Astrocyte (in vitro differentiated cells and primary cell): ENCODE measurements at regions not wholly inside any gene's neighbourhood (a gene's known extent, or its start where the extent isn't known, plus 50 kb on each side); places are given as distances from the start of the nearest gene placed in this dataset.

Experiments
- CTCF ChIP-seq: IDR thresholded peaks from 2 replicates; pipeline ENCODE4 v1.5.1; 2011; ENCODE audit warnings: low read depth, mild to moderate bottlenecking, inconsistent platforms, low read length, moderate library complexity; ENCODE audit not compliant: insufficient read depth
- EZH2 ChIP-seq: IDR thresholded peaks from 2 replicates; pipeline ENCODE4 v1.6.1; 2012; ENCODE audit warnings: mild to moderate bottlenecking, low read length, inconsistent platforms; ENCODE audit not compliant: insufficient read depth

GRCh38 chr11:110883256-110883655, 171.0 kb upstream of the ARHGAP20 start:
- TF ChIP-seq CTCF: no peak
- no peak for TF ChIP-seq EZH2
